Breast epithelium (tissue), 3 donors: ENCODE measurements at regions not wholly inside any gene's neighbourhood (a gene's known extent, or its start where the extent isn't known, plus 50 kb on each side); places are given as distances from the start of the nearest gene placed in this dataset.

Source experiments
- POLR2A ChIP-seq: fragments of 450-650 bp; IDR thresholded peaks from one replicate; pipeline ENCODE4 v1.6.1; 2016; ENCODE audit warnings: antibody characterized with exemption, mild to moderate bottlenecking, moderate library complexity
- POLR2AphosphoS5 ChIP-seq, 3 donors: sonication (generic); formaldehyde crosslinking; IDR thresholded peaks; one replicate each; pipeline ENCODE4 v1.6.1; 2017; ENCODE audit warnings: antibody characterized with exemption in 3 of 3

GRCh38 chr2:239732666-239733010, 292.5 kb downstream of the NDUFA10 start:
- TF ChIP-seq POLR2AphosphoS5 (IDR thresholded peaks at IDR 0.05) (no peak), POLR2A (no peak)
